WTC11 (cell line): ENCODE measurements at regions not wholly inside any gene's neighbourhood (a gene's known extent, or its start where the extent isn't known, plus 50 kb on each side); places are given as distances from the start of the nearest gene placed in this dataset.

ENCODE experiments used
- ATAC-seq: fragments of 200-7000 bp; cut with Tn5 transposase; 2 replicates; pipeline ENCODE4 v1.10.0; 2021; ENCODE audit warnings: mild to moderate bottlenecking, moderate library complexity
- CTCF ChIA-PET: fragments of 300-600 bp; sonication (Branson Sonifier 250); formaldehyde crosslinking; loops from one replicate; lab custom pipeline; 2021; ENCODE audit warnings: antibody characterized with exemption; lab: Charles Lee
- POLR2A ChIA-PET: fragments of 350-600 bp; sonication (Branson Sonifier 250); formaldehyde crosslinking; loops from one replicate; lab custom pipeline; 2021; ENCODE audit warnings: antibody characterized with exemption; lab: Charles Lee
- DNase-seq: peaks from one replicate; pipeline ENCODE4 v3.0.0; 2021; ENCODE audit warnings: low spot score
- H3K27ac Mint-ChIP-seq: 2 replicates; pipeline ENCODE4 v1.8.0; 2021; ENCODE audit warnings: mixed read lengths
- H3K27me3 Mint-ChIP-seq: 2 replicates; pipeline ENCODE4 v1.8.0; 2021; ENCODE audit warnings: low read depth, mild to moderate bottlenecking, moderate library complexity, mixed read lengths
- H3K36me3 Mint-ChIP-seq: 2 replicates; pipeline ENCODE4 v1.8.0; 2021; ENCODE audit warnings: mixed read lengths
- H3K4me1 Mint-ChIP-seq: 2 replicates; pipeline ENCODE4 v1.8.0; 2022; ENCODE audit warnings: mixed read lengths
- H3K4me3 Mint-ChIP-seq: 2 replicates; pipeline ENCODE4 v1.8.0; 2021; ENCODE audit warnings: mild to moderate bottlenecking, moderate library complexity, mixed read lengths
- H3K9me3 Mint-ChIP-seq: 2 replicates; pipeline ENCODE4 v1.8.0; 2021; ENCODE audit warnings: mixed read lengths
- AFF4 ChIP-seq: sonication (generic); formaldehyde crosslinking; IDR thresholded peaks from 2 replicates; pipeline ENCODE4 v1.8.1; 2023; ENCODE audit warnings: mild to moderate bottlenecking, missing genetic modification reagents, borderline replicate concordance
- ERG ChIP-seq: fragments of 250-450 bp; sonication (Bioruptor Pico); IDR thresholded peaks from 2 replicates; pipeline ENCODE4 v1.8.0; 2021; ENCODE audit warnings: mild to moderate bottlenecking
- FOXP4 ChIP-seq: sonication (generic); formaldehyde crosslinking; IDR thresholded peaks from 2 replicates; pipeline ENCODE4 v1.8.0; 2022; ENCODE audit warnings: mild to moderate bottlenecking, missing genetic modification reagents
- OVOL2 ChIP-seq: fragments of 250-450 bp; sonication (Bioruptor Pico); IDR thresholded peaks from 2 replicates; pipeline ENCODE4 v1.9.0; 2021; ENCODE audit warnings: mild to moderate bottlenecking, borderline replicate concordance
- PREB ChIP-seq: sonication (generic); formaldehyde crosslinking; IDR thresholded peaks from 2 replicates; pipeline ENCODE4 v1.8.1; 2022; ENCODE audit warnings: mild to moderate bottlenecking, missing genetic modification reagents, moderate library complexity, borderline replicate concordance
- SOX15 ChIP-seq: fragments of 250-450 bp; sonication (Bioruptor Pico); IDR thresholded peaks from 2 replicates; pipeline ENCODE4 v1.9.0; 2021; ENCODE audit warnings: mild to moderate bottlenecking
- TCF7 ChIP-seq: sonication (generic); formaldehyde crosslinking; IDR thresholded peaks from 2 replicates; pipeline ENCODE4 v1.8.0; 2022; ENCODE audit warnings: mild to moderate bottlenecking, low read depth, missing genetic modification reagents, moderate library complexity
- TP53 ChIP-seq: sonication (generic); formaldehyde crosslinking; IDR thresholded peaks from 2 replicates; pipeline ENCODE4 v1.8.1; 2023; ENCODE audit warnings: mild to moderate bottlenecking, missing genetic modification reagents
- ZNF263 ChIP-seq: sonication (generic); formaldehyde crosslinking; IDR thresholded peaks from 2 replicates; pipeline ENCODE4 v1.8.1; 2022; ENCODE audit warnings: low read depth, mild to moderate bottlenecking, moderate library complexity, missing genetic modification reagents
- ZNF281 ChIP-seq: sonication (generic); formaldehyde crosslinking; IDR thresholded peaks from 2 replicates; pipeline ENCODE4 v1.8.0; 2023; ENCODE audit warnings: mild to moderate bottlenecking, missing genetic modification reagents
- ZNF423 ChIP-seq: fragments of 250-450 bp; sonication (Bioruptor Pico); IDR thresholded peaks from 2 replicates; pipeline ENCODE4 v2.1.2; 2022; ENCODE audit warnings: mild to moderate bottlenecking, moderate library complexity
- ZNF512 ChIP-seq: sonication (generic); formaldehyde crosslinking; IDR thresholded peaks from 2 replicates; pipeline ENCODE4 v1.8.1; 2022; ENCODE audit warnings: missing genetic modification reagents, borderline replicate concordance
- ZNF671 ChIP-seq: fragments of 250-450 bp; sonication (Bioruptor Pico); IDR thresholded peaks from 2 replicates; pipeline ENCODE4 v1.8.0; 2021; ENCODE audit warnings: mild to moderate bottlenecking

- DNase-seq = peak; percentile 49
- POLR2A ChIA-PET = interaction anchor here (0.6 kb wide), 1 partner anchor 186 kb away, joined by 6 read pairs; no protein-coding TSS in a partner anchor
- ATAC-seq = peak; percentile 98
- Mint-ChIP-seq H3K36me3 (peaks cover 3% of the 10 kb centered on the region; the same call in 1 of the 2 replicates), H3K27me3 (0 out of 2 replicates have a peak, but pooled peaks cover 3% of the 10 kb centered on the region), H3K9me3 (peaks cover 26% of the 10 kb centered on the region), H3K27ac (peak overlapping the region; percentile 83), H3K4me1 (peaks cover 35% of the 10 kb centered on the region), H3K4me3 (peak overlapping the region; percentile 6; the same call in 1 of the 2 replicates)
- CTCF ChIA-PET = interaction anchor here (0.6 kb wide), 1 partner anchor 206 kb away, joined by 6 read pairs; no protein-coding TSS in a partner anchor
- peak; percentile 81 for TF ChIP-seq ZNF423 (CRISPR knock-in tag)
- TF ChIP-seq ZNF512 (CRISPR knock-in tag) = no peak
Observed at GRCh38 chr3:193851941-193852674, 259.1 kb downstream of the OPA1 start.

- Mint-ChIP-seq H3K36me3 (peaks cover 3% of the 10 kb centered on the region; the same call in 1 of the 2 replicates), H3K27ac (no peak overlapping the region), H3K4me3 (no peak overlapping the region), H3K27me3 (0 out of 2 replicates have a peak, but pooled peaks cover 3% of the 10 kb centered on the region), H3K9me3 (peaks cover 27% of the 10 kb centered on the region), H3K4me1 (peaks cover 35% of the 10 kb centered on the region)
- DNase-seq (no peak), ATAC-seq (no peak)
- POLR2A ChIA-PET = no interaction called here
- TF ChIP-seq ZNF263 (CRISPR knock-in tag) = no peak
- no peak for TF ChIP-seq ERG (CRISPR knock-in tag)
- no peak for TF ChIP-seq TP53
- CTCF ChIA-PET = no interaction called here
Observed at GRCh38 chr3:193852901-193853300, 259.9 kb downstream of the OPA1 start.

- ChIA-PET POLR2A (interaction anchor here (0.5 kb wide), 1 partner anchor 245 kb away, joined by 3 read pairs; no protein-coding TSS in a partner anchor), CTCF (no interaction called here)
- Mint-ChIP-seq H3K4me1 (peaks cover 35% of the 10 kb centered on the region), H3K4me3 (no peak overlapping the region), H3K27me3 (0 out of 2 replicates have a peak, but pooled peaks cover 3% of the 10 kb centered on the region), H3K9me3 (peaks cover 23% of the 10 kb centered on the region), H3K36me3 (peaks cover 3% of the 10 kb centered on the region; the same call in 1 of the 2 replicates), H3K27ac (no peak overlapping the region)
- ATAC-seq (no peak), DNase-seq (no peak)
- TF ChIP-seq FOXP4 (CRISPR knock-in tag) = no peak
- no peak for TF ChIP-seq SOX15 (CRISPR knock-in tag)
- no peak for TF ChIP-seq ZNF671
- TF ChIP-seq ZNF263 (CRISPR knock-in tag) = no peak
- no peak for TF ChIP-seq TCF7 (CRISPR knock-in tag)
- TF ChIP-seq AFF4 = no peak
- no peak for TF ChIP-seq ERG (CRISPR knock-in tag)
- TF ChIP-seq OVOL2 (CRISPR knock-in tag) = no peak
- TF ChIP-seq ZNF281 (CRISPR knock-in tag) = no peak
- TF ChIP-seq PREB (CRISPR knock-in tag) = no peak
Observed at GRCh38 chr3:193853511-193854219, 260.7 kb downstream of the OPA1 start.
